ENCODE measurements at regions not wholly inside any gene's neighbourhood (a gene's known extent, or its start where the extent isn't known, plus 50 kb on each side); places are given as distances from the start of the nearest gene placed in this dataset.

GRCh38 chr10:125369382-125370326, 209.3 kb upstream of the CTBP2 start:
- Mint-ChIP-seq H3K36me3 (no peaks in the 10 kb centered on the region), H3K4me1 (no peaks in the 10 kb centered on the region), H3K27ac (no peak overlapping the region), H3K27me3 (peaks cover 16 to 42% of the 10 kb centered on the region in 2 donors), H3K4me3 (no peak overlapping the region), H3K9me3 (peaks cover 6 to 8% of the 10 kb centered on the region in 2 donors)
- DNase-seq = no peak
- no peak for ATAC-seq (replicated peaks)

GRCh38 chr10:125368146-125368545, 207.8 kb upstream of the CTBP2 start:
- no peak for ATAC-seq (replicated peaks)

DNA sequence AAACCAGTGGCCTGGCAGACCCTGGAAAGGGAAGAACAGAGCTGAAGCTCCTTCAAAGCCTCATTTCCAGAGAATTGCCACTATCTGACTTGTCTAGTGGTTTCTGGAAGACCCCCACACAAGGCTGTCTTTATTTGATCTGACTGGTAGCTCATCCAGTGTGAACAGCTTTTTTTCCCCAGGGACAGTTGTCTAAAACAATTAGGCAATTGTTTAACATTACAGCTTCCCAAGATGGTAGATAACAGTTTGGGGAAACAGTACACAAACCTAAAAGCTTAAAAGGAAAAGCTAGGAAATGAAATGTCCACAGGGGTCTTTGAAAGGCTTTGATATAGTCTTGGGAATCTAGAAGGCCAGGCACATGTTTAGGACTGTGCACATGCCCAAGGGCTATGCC, 203.4 kb upstream of the CTBP2 start:
- Mint-ChIP-seq H3K9me3 (peaks cover 15 to 20% of the 10 kb centered on the region in 2 donors), H3K4me3 (no peak overlapping the region), H3K36me3 (no peaks in the 10 kb centered on the region), H3K27me3 (peaks cover 26 to 35% of the 10 kb centered on the region in 2 donors), H3K4me1 (no peaks in the 10 kb centered on the region), H3K27ac (no peak overlapping the region)
- no peak for ATAC-seq (replicated peaks)
- no peak for DNase-seq

More at GRCh38 chr10:125368146-125368545, 207.8 kb upstream of the CTBP2 start:
- Mint-ChIP-seq H3K9me3 (peaks cover 7 to 8% of the 10 kb centered on the region in 2 donors), H3K4me3 (no peak overlapping the region), H3K36me3 (no peaks in the 10 kb centered on the region), H3K27me3 (peaks cover 18 to 31% of the 10 kb centered on the region in 2 donors), H3K4me1 (no peaks in the 10 kb centered on the region), H3K27ac (no peak overlapping the region)
- no peak for DNase-seq

GRCh38 chr10:125362950-125363349, 202.6 kb upstream of the CTBP2 start:
- Mint-ChIP-seq H3K4me1 (no peaks in the 10 kb centered on the region), H3K27ac (no peak overlapping the region), H3K9me3 (peaks cover 16 to 21% of the 10 kb centered on the region in 2 donors), H3K4me3 (no peak overlapping the region), H3K27me3 (peaks cover 26 to 35% of the 10 kb centered on the region in 2 donors), H3K36me3 (peaks cover 0 to 3% of the 10 kb centered on the region in 2 donors)
- ATAC-seq (replicated peaks) = no peak
- no peak for DNase-seq

DNA sequence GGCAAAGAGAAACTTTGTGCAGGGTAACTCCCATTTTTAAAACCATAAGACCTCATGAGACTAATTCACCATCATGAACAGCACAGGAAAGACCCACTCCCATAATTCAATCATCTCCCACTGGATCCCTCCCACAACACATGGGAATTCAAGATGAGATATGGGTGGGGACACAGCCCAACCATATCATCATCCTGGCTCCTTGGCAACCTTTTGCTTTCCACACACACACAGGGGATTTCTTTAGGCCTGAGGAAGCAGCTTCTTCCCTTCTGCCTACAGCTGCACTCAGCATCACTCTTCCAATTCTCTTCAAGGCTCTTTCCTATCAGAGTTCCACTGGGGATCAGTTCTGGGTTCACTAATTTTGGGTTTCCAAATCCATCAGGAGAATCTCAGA, 199.0 kb upstream of the CTBP2 start:
- peaks cover 33 to 38% of the 10 kb centered on the region in 2 donors for H3K27me3 Mint-ChIP-seq
- ATAC-seq (replicated peaks) (no peak), DNase-seq (no peak)
- H3K4me3 Mint-ChIP-seq = no peak overlapping the region
- peaks cover 0 to 3% of the 10 kb centered on the region in 2 donors for H3K36me3 Mint-ChIP-seq
- peaks cover 13 to 15% of the 10 kb centered on the region in 2 donors for H3K9me3 Mint-ChIP-seq
- no peaks in the 10 kb centered on the region for H3K4me1 Mint-ChIP-seq
- H3K27ac Mint-ChIP-seq = no peak overlapping the region

DNA sequence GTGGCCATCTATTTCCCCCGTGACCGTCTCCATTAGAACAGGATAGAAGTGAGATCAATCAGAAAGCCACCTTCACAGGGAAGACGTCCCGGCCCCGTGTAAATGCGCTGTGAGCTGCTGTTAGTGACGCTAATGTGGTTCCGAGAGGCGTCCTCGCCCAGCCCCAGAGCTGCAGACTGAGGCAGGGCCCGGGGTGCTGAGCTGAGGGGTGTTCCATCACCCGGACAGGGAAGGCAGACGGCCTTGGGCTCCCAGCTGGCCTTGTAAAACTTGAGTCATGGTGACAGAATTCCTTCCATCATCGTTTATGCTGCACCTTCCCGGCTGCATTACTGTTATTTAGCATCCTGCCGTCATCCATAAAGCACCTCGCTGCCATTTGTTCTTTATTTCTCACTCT, 195.3 kb upstream of the CTBP2 start:
- ATAC-seq (replicated peaks) = no peak

GRCh38 chr10:125350519-125350918, 190.2 kb upstream of the CTBP2 start:
- Mint-ChIP-seq H3K36me3 (peaks cover 0 to 3% of the 10 kb centered on the region in 2 donors), H3K9me3 (peaks cover 3 to 4% of the 10 kb centered on the region in 2 donors), H3K4me3 (no peak overlapping the region), H3K27ac (no peak overlapping the region), H3K27me3 (peaks cover 18 to 54% of the 10 kb centered on the region in 2 donors), H3K4me1 (peaks cover 0 to 7% of the 10 kb centered on the region in 2 donors)
- DNase-seq = no peak
- ATAC-seq (replicated peaks) = no peak

More for the DNA sequence above, 195.3 kb upstream of the CTBP2 start:
- no peak overlapping the region for H3K4me3 Mint-ChIP-seq
- H3K27me3 Mint-ChIP-seq = peaks cover 18 to 48% of the 10 kb centered on the region in 2 donors
- H3K36me3 Mint-ChIP-seq = peaks cover 0 to 3% of the 10 kb centered on the region in 2 donors
- H3K9me3 Mint-ChIP-seq = peaks cover 10 to 13% of the 10 kb centered on the region in 2 donors
- H3K4me1 Mint-ChIP-seq = peaks cover 0 to 2% of the 10 kb centered on the region in 2 donors
- no peak for DNase-seq
- no peak overlapping the region for H3K27ac Mint-ChIP-seq

GRCh38 chr10:125348536-125348935, 188.2 kb upstream of the CTBP2 start:
- Mint-ChIP-seq H3K27ac (no peak overlapping the region), H3K4me3 (no peak overlapping the region), H3K36me3 (peaks cover 0 to 3% of the 10 kb centered on the region in 2 donors), H3K27me3 (peaks cover 22 to 56% of the 10 kb centered on the region in 2 donors), H3K9me3 (peaks cover 8% of the 10 kb centered on the region in 2 donors), H3K4me1 (peaks cover 6 to 20% of the 10 kb centered on the region in 2 donors)
- DNase-seq (no peak), ATAC-seq (replicated peaks) (no peak)

- Mint-ChIP-seq H3K4me1 (peaks cover 6 to 14% of the 10 kb centered on the region in 2 donors), H3K4me3 (no peak overlapping the region), H3K27ac (no peak overlapping the region), H3K27me3 (peaks cover 34 to 46% of the 10 kb centered on the region in 2 donors), H3K9me3 (peaks cover 4 to 12% of the 10 kb centered on the region in 2 donors), H3K36me3 (peaks cover 0 to 3% of the 10 kb centered on the region in 2 donors)
- ATAC-seq (replicated peaks) = peak; percentile 99 to 100
- peak; percentile 73 for DNase-seq
Measured at GRCh38 chr10:125344573-125345171, 184.3 kb upstream of the CTBP2 start.

GRCh38 chr10:125343983-125344382, 183.6 kb upstream of the CTBP2 start:
- Mint-ChIP-seq H3K27me3 (peaks cover 34 to 52% of the 10 kb centered on the region in 2 donors), H3K36me3 (peaks cover 0 to 3% of the 10 kb centered on the region in 2 donors), H3K9me3 (peaks cover 7 to 12% of the 10 kb centered on the region in 2 donors), H3K4me3 (no peak overlapping the region), H3K27ac (no peak overlapping the region), H3K4me1 (peaks cover 6 to 14% of the 10 kb centered on the region in 2 donors)
- ATAC-seq (replicated peaks) (no peak), DNase-seq (no peak)

- H3K4me3 Mint-ChIP-seq = no peak overlapping the region
- peaks cover 8% of the 10 kb centered on the region in 2 donors for H3K9me3 Mint-ChIP-seq
- H3K27ac Mint-ChIP-seq = no peak overlapping the region
- ATAC-seq (replicated peaks) (no peak), DNase-seq (no peak)
- H3K4me1 Mint-ChIP-seq = peaks cover 6 to 14% of the 10 kb centered on the region in 2 donors
- H3K27me3 Mint-ChIP-seq = peaks cover 30 to 53% of the 10 kb centered on the region in 2 donors
- peaks cover 0 to 3% of the 10 kb centered on the region in 2 donors for H3K36me3 Mint-ChIP-seq
Measured at GRCh38 chr10:125343118-125343925, 183.0 kb upstream of the CTBP2 start.

DNA sequence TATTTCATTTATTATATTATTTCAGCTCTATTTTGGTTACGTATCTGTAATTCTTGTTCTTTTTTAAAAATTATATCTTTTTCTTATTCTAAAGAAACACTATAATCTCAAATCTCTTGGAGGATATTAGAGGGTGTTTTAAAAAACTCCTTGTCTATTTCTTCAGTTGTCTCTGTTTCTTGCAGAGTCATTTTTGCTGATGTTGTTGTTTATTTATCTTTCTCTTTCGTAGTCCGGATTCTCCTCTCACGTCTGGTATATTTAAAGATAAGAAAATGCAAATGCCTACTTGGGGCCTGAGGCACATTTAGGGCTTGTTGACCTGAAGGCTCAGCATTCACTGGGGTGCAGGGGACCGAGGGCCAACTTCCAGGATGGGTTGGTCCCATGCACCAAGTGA, 181.2 kb upstream of the CTBP2 start:
- Mint-ChIP-seq H3K4me1 (peaks cover 6 to 14% of the 10 kb centered on the region in 2 donors), H3K36me3 (peaks cover 0 to 3% of the 10 kb centered on the region in 2 donors), H3K9me3 (peaks cover 8% of the 10 kb centered on the region in 2 donors), H3K4me3 (no peak overlapping the region), H3K27ac (no peak overlapping the region), H3K27me3 (peaks cover 32 to 48% of the 10 kb centered on the region in 2 donors)
- ATAC-seq (replicated peaks) (no peak), DNase-seq (no peak)

DNA sequence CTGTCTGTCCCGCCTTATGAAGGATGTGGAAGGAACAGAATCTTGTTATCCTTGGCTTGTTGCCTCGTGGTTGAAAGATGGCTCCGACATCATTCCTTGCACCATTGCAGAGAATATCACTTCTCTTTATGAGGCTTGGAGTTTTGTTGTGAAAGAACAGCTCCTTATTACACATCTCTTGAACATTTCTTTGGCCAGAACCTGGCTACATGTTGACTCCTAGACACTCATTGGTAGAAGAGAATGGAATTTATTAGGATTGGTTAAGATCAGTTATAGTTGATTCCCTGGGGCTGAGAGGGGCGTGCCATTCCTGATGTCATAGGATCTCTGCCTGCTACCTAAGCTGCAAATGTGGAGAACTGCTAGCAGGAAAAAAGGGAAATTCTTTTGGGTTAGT, 180.5 kb upstream of the CTBP2 start:
- Mint-ChIP-seq H3K9me3 (peaks cover 10% of the 10 kb centered on the region in 2 donors), H3K4me1 (peaks cover 6 to 14% of the 10 kb centered on the region in 2 donors), H3K27ac (no peak overlapping the region), H3K4me3 (no peak overlapping the region), H3K36me3 (no peaks in the 10 kb centered on the region), H3K27me3 (peaks cover 30 to 48% of the 10 kb centered on the region in 2 donors)
- no peak for DNase-seq
- no peak for ATAC-seq (replicated peaks)

- no peak overlapping the region for H3K4me3 Mint-ChIP-seq
- H3K27ac Mint-ChIP-seq = no peak overlapping the region
- H3K9me3 Mint-ChIP-seq = peaks cover 8 to 9% of the 10 kb centered on the region in 2 donors
- DNase-seq = no peak
- no peak for ATAC-seq (replicated peaks)
- H3K4me1 Mint-ChIP-seq = peaks cover 0 to 2% of the 10 kb centered on the region in 2 donors
- H3K36me3 Mint-ChIP-seq = no peaks in the 10 kb centered on the region
- peaks cover 30 to 43% of the 10 kb centered on the region in 2 donors for H3K27me3 Mint-ChIP-seq
Measured at GRCh38 chr10:125337510-125337909, 177.1 kb upstream of the CTBP2 start.

Measured in stimulated activated naive B cell treated with anti-CD40 and anti-IgM and Interleukin-4, amounts not matched to agents 10 μg/mL and 1 μg/mL and 100 μg/mL, for 72 hours (primary cell).